Naive thymus-derived CD4-positive, alpha-beta T cell (primary cell): ENCODE measurements at regions not wholly inside any gene's neighbourhood (a gene's known extent, or its start where the extent isn't known, plus 50 kb on each side); places are given as distances from the start of the nearest gene placed in this dataset.

Experiments used
- ATAC-seq: fragments of 150-1000 bp; cut with Tn5 transposase; 2 replicates; pipeline ENCODE4 v1.10.0; 2021; ENCODE audit warnings: mild to moderate bottlenecking, moderate library complexity
- CTCF ChIA-PET: fragments of 350-600 bp; sonication (Branson Sonifier 250); formaldehyde crosslinking; loops from one replicate; lab custom pipeline; 2021; ENCODE audit warnings: antibody characterized with exemption; lab: Charles Lee
- POLR2A ChIA-PET: fragments of 350-600 bp; sonication (Branson Sonifier 250); formaldehyde crosslinking; loops from one replicate; lab custom pipeline; 2021; ENCODE audit warnings: antibody characterized with exemption, inconsistent platforms; lab: Charles Lee
- DNase-seq, 9 donors: peaks; one replicate each; pipeline versions ENCODE4 v3.0.0 to v3.0.0-alpha.2; 2020 to 2022; ENCODE audit warnings: mixed read lengths in 1 of 9
- H3K27ac ChIP-seq: one replicate; pipeline ENCODE4 v1.7.0; 2013; ENCODE audit warnings: mild to moderate bottlenecking, low read depth, low read length, moderate library complexity
- H3K27me3 ChIP-seq, 2 donors: one replicate each; pipeline ENCODE4 v1.7.0; 2013; ENCODE audit warnings: low read length in 2 of 2, mild to moderate bottlenecking in 2 of 2, moderate library complexity in 2 of 2; ENCODE audit not compliant: control insufficient read depth in 2 of 2, insufficient read depth in 2 of 2
- H3K36me3 ChIP-seq, 3 experiments: 1 replicate in 2 of 3; 2 replicates in 1 of 3; pipeline ENCODE4 v1.7.0; 2013; ENCODE audit warnings: low read length in 3 of 3, mild to moderate bottlenecking in 3 of 3, moderate library complexity in 1 of 3; ENCODE audit not compliant: insufficient read depth in 3 of 3, control insufficient read depth in 2 of 3
- H3K4me1 ChIP-seq, 2 donors: one replicate each; pipeline ENCODE4 v1.7.0; 2013; ENCODE audit warnings: low read length in 2 of 2, mild to moderate bottlenecking in 2 of 2, moderate library complexity in 1 of 2; ENCODE audit not compliant: control insufficient read depth in 2 of 2, insufficient read depth in 2 of 2
- H3K4me3 ChIP-seq: 2 replicates; pipeline ENCODE4 v1.7.0; 2013; ENCODE audit warnings: mild to moderate bottlenecking, low read length
- H3K9me3 ChIP-seq, 3 experiments: 1 replicate in 2 of 3; 2 replicates in 1 of 3; pipeline ENCODE4 v1.7.0; 2013; ENCODE audit warnings: low read length in 3 of 3; ENCODE audit not compliant: control insufficient read depth in 2 of 3
- H3K27ac Mint-ChIP-seq, 9 donors: one replicate each; pipeline ENCODE4 v1.8.0; 2020 to 2022; ENCODE audit warnings: mixed read lengths in 9 of 9, mild to moderate bottlenecking in 8 of 9, moderate library complexity in 5 of 9, inconsistent platforms in 2 of 9
- H3K27me3 Mint-ChIP-seq, 5 donors: one replicate each; pipeline ENCODE4 v1.8.0; 2021 to 2022; ENCODE audit warnings: mixed read lengths in 5 of 5, mild to moderate bottlenecking in 1 of 5
- H3K36me3 Mint-ChIP-seq, 5 donors: one replicate each; pipeline ENCODE4 v1.8.0; 2020 to 2022; ENCODE audit warnings: mixed read lengths in 5 of 5, mild to moderate bottlenecking in 3 of 5, inconsistent platforms in 1 of 5
- H3K4me1 Mint-ChIP-seq, 7 donors: one replicate each; pipeline ENCODE4 v1.8.0; 2020 to 2022; ENCODE audit warnings: mixed read lengths in 7 of 7, mild to moderate bottlenecking in 3 of 7, inconsistent platforms in 1 of 7
- H3K4me3 Mint-ChIP-seq, 10 donors: one replicate each; pipeline ENCODE4 v1.8.0; 2020 to 2022; ENCODE audit warnings: mild to moderate bottlenecking in 10 of 10, mixed read lengths in 10 of 10, moderate library complexity in 6 of 10, inconsistent platforms in 2 of 10
- H3K9me3 Mint-ChIP-seq, 11 donors: one replicate each; pipeline ENCODE4 v1.8.0; 2020 to 2022; ENCODE audit warnings: mixed read lengths in 11 of 11, mild to moderate bottlenecking in 4 of 11, inconsistent platforms in 1 of 11, moderate library complexity in 1 of 11
- intact Hi-C, 2 donors: fragments of 100-400 bp; cut with micrococcal nuclease; formaldehyde crosslinking; loops; one replicate each; pipeline ENCODE4 v1.15.1; 2023

GRCh38 chr2:138182250-138182936 lies 218.1 kb downstream of the HNMT start:
- H3K27me3 Mint-ChIP-seq: no peaks in the 10 kb centered on the region
- no peak for ATAC-seq
- Histone ChIP-seq H3K27ac (no peak overlapping the region), H3K9me3 (no peaks in the 10 kb centered on the region), H3K4me3 (no peak overlapping the region), H3K27me3 (no peaks in the 10 kb centered on the region), H3K36me3 (no peaks in the 10 kb centered on the region), H3K4me1 (no peaks in the 10 kb centered on the region)
- H3K27ac Mint-ChIP-seq: no peak overlapping the region
- H3K4me1 Mint-ChIP-seq: no peaks in the 10 kb centered on the region
- H3K36me3 Mint-ChIP-seq: no peaks in the 10 kb centered on the region
- DNase-seq: no peak
- POLR2A ChIA-PET: no interaction called here
- peaks cover 0 to 7% (median under 1%) of the 10 kb centered on the region in 11 donors for H3K9me3 Mint-ChIP-seq
- CTCF ChIA-PET: no interaction called here
- intact Hi-C loops: no loop called here
- H3K4me3 Mint-ChIP-seq: no peak overlapping the region

- H3K27ac ChIP-seq: no peak overlapping the region
These were observed 218.7 kb downstream of the HNMT start for GRCh38 chr2:138182937-138183312.

GRCh38 chr2:138183705-138184104 lies 219.4 kb downstream of the HNMT start:
- no peaks in the 10 kb centered on the region for H3K4me1 ChIP-seq
- no peaks in the 10 kb centered on the region for H3K27me3 ChIP-seq
- peaks cover 0 to 7% (median 2%) of the 10 kb centered on the region in 11 donors for H3K9me3 Mint-ChIP-seq
- no peaks in the 10 kb centered on the region for H3K4me1 Mint-ChIP-seq
- H3K27me3 Mint-ChIP-seq: no peaks in the 10 kb centered on the region
- H3K9me3 ChIP-seq: no peaks in the 10 kb centered on the region
- ATAC-seq (no peak), DNase-seq (no peak)
- no peak overlapping the region for H3K4me3 ChIP-seq
- H3K4me3 Mint-ChIP-seq: no peak overlapping the region
- intact Hi-C loops: no loop called here
- no peak overlapping the region for H3K27ac ChIP-seq
- no peaks in the 10 kb centered on the region for H3K36me3 ChIP-seq
- ChIA-PET CTCF (interaction anchor here (0.6 kb wide), 1 partner anchor 389 kb away, joined by 6 read pairs; no protein-coding TSS in a partner anchor), POLR2A (no interaction called here)
- no peaks in the 10 kb centered on the region for H3K36me3 Mint-ChIP-seq
- no peak overlapping the region for H3K27ac Mint-ChIP-seq

More at GRCh38 chr2:138182937-138183312, 218.7 kb downstream of the HNMT start:
- intact Hi-C loops: no loop called here
- Mint-ChIP-seq H3K4me3 (no peak overlapping the region), H3K9me3 (peaks cover 0 to 7% (median 2%) of the 10 kb centered on the region in 11 donors), H3K36me3 (no peaks in the 10 kb centered on the region), H3K4me1 (no peaks in the 10 kb centered on the region), H3K27ac (no peak overlapping the region), H3K27me3 (no peaks in the 10 kb centered on the region)
- POLR2A ChIA-PET: no interaction called here
- no peak for ATAC-seq
- no peak overlapping the region for H3K4me3 ChIP-seq
- H3K9me3 ChIP-seq: no peaks in the 10 kb centered on the region
- H3K4me1 ChIP-seq: no peaks in the 10 kb centered on the region
- no peak for DNase-seq
- CTCF ChIA-PET: no interaction called here
- no peaks in the 10 kb centered on the region for H3K36me3 ChIP-seq
- no peaks in the 10 kb centered on the region for H3K27me3 ChIP-seq

GRCh38 chr2:138184428-138184827 lies 220.2 kb downstream of the HNMT start:
- Mint-ChIP-seq H3K4me1 (no peaks in the 10 kb centered on the region), H3K36me3 (no peaks in the 10 kb centered on the region), H3K9me3 (peaks cover 0 to 7% (median 3%) of the 10 kb centered on the region in 11 donors), H3K4me3 (no peak overlapping the region), H3K27me3 (no peaks in the 10 kb centered on the region), H3K27ac (no peak overlapping the region)
- H3K9me3 ChIP-seq: no peaks in the 10 kb centered on the region
- intact Hi-C loops: no loop called here
- no peak for DNase-seq
- H3K27me3 ChIP-seq: no peaks in the 10 kb centered on the region
- no peak for ATAC-seq
- H3K4me3 ChIP-seq: no peak overlapping the region
- POLR2A ChIA-PET: no interaction called here
- no peaks in the 10 kb centered on the region for H3K36me3 ChIP-seq
- no peak overlapping the region for H3K27ac ChIP-seq
- H3K4me1 ChIP-seq: no peaks in the 10 kb centered on the region
- CTCF ChIA-PET: interaction anchor here (0.6 kb wide), 1 partner anchor 389 kb away, joined by 6 read pairs; no protein-coding TSS in a partner anchor

GRCh38 chr2:138185827-138186226 lies 221.6 kb downstream of the HNMT start:
- H3K27ac ChIP-seq: no peak overlapping the region
- CTCF ChIA-PET: no interaction called here
- DNase-seq (no peak), ATAC-seq (no peak)
- no peaks in the 10 kb centered on the region for H3K9me3 ChIP-seq
- H3K27me3 Mint-ChIP-seq: no peaks in the 10 kb centered on the region
- no peaks in the 10 kb centered on the region for H3K4me1 ChIP-seq
- no peaks in the 10 kb centered on the region for H3K4me1 Mint-ChIP-seq
- POLR2A ChIA-PET: no interaction called here
- no peaks in the 10 kb centered on the region for H3K27me3 ChIP-seq
- H3K4me3 Mint-ChIP-seq: no peak overlapping the region
- H3K36me3 ChIP-seq: no peaks in the 10 kb centered on the region
- intact Hi-C loops: no loop called here
- H3K9me3 Mint-ChIP-seq: peaks cover 0 to 7% (median 3%) of the 10 kb centered on the region in 11 donors
- no peak overlapping the region for H3K27ac Mint-ChIP-seq
- H3K4me3 ChIP-seq: no peak overlapping the region
- H3K36me3 Mint-ChIP-seq: no peaks in the 10 kb centered on the region

- Mint-ChIP-seq H3K4me1 (no peaks in the 10 kb centered on the region), H3K27ac (no peak overlapping the region), H3K27me3 (no peaks in the 10 kb centered on the region), H3K9me3 (peaks cover 0 to 7% (median 3%) of the 10 kb centered on the region in 11 donors), H3K36me3 (no peaks in the 10 kb centered on the region), H3K4me3 (no peak overlapping the region)
- ChIA-PET CTCF (no interaction called here), POLR2A (no interaction called here)
- Histone ChIP-seq H3K9me3 (no peaks in the 10 kb centered on the region), H3K27me3 (no peaks in the 10 kb centered on the region), H3K36me3 (no peaks in the 10 kb centered on the region), H3K4me1 (no peaks in the 10 kb centered on the region), H3K27ac (no peak overlapping the region), H3K4me3 (no peak overlapping the region)
- ATAC-seq: no peak
- DNase-seq: no peak
- intact Hi-C loops: no loop called here
These were observed 222.9 kb downstream of the HNMT start for GRCh38 chr2:138187221-138187620.

- H3K4me1 ChIP-seq: no peaks in the 10 kb centered on the region
- Mint-ChIP-seq H3K4me3 (no peak overlapping the region), H3K4me1 (no peaks in the 10 kb centered on the region), H3K9me3 (peaks cover 0 to 12% (median 3%) of the 10 kb centered on the region in 11 donors), H3K27me3 (no peaks in the 10 kb centered on the region), H3K36me3 (no peaks in the 10 kb centered on the region), H3K27ac (no peak overlapping the region)
- H3K27ac ChIP-seq: no peak overlapping the region
- DNase-seq (no peak), ATAC-seq (no peak)
- POLR2A ChIA-PET: no interaction called here
- H3K9me3 ChIP-seq: no peaks in the 10 kb centered on the region
- intact Hi-C loops: no loop called here
- H3K4me3 ChIP-seq: no peak overlapping the region
- H3K36me3 ChIP-seq: no peaks in the 10 kb centered on the region
- H3K27me3 ChIP-seq: no peaks in the 10 kb centered on the region
- CTCF ChIA-PET: no interaction called here
These were observed 226.7 kb downstream of the HNMT start for GRCh38 chr2:138190999-138191398.
